Uterus (tissue), 2 donors: ENCODE measurements at regions not wholly inside any gene's neighbourhood (a gene's known extent, or its start where the extent isn't known, plus 50 kb on each side); places are given as distances from the start of the nearest gene placed in this dataset.

Experiments used
- POLR2A ChIP-seq, 2 donors: fragments of 450-650 bp; IDR thresholded peaks; one replicate each; pipeline ENCODE4 v1.6.1; 2016; ENCODE audit warnings: antibody characterized with exemption in 2 of 2, mild to moderate bottlenecking in 1 of 2, moderate library complexity in 1 of 2
- TF ChIP-seq, protein P1 (sequence below), 4 experiments: fragments of 200-600 bp in 2 of 4; fragments of 450-650 bp in 2 of 4; sonication (generic) in 2 of 4; IDR thresholded peaks; one replicate each; pipeline ENCODE4 v1.5.1; 2016 to 2019; ENCODE audit warnings: antibody characterized with exemption in 4 of 4, mild to moderate bottlenecking in 2 of 4, moderate library complexity in 1 of 4

DNA sequence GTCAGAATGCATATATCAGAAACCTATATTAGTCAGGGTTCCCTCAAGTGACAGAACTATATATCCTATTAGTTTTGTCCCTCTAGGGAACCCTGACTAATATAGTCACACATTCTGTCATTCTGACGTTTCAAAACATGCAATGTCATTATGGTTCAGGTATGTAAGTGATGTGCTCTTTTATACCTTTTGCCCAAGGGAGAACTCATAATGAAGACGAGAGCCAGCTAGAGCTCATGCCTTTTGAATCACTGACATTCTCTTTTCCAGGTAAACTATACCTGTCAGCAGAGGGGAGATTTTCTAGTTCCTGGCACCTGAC, 576.7 kb downstream of the LRRC70 start:
- TF ChIP-seq, protein P1, sequence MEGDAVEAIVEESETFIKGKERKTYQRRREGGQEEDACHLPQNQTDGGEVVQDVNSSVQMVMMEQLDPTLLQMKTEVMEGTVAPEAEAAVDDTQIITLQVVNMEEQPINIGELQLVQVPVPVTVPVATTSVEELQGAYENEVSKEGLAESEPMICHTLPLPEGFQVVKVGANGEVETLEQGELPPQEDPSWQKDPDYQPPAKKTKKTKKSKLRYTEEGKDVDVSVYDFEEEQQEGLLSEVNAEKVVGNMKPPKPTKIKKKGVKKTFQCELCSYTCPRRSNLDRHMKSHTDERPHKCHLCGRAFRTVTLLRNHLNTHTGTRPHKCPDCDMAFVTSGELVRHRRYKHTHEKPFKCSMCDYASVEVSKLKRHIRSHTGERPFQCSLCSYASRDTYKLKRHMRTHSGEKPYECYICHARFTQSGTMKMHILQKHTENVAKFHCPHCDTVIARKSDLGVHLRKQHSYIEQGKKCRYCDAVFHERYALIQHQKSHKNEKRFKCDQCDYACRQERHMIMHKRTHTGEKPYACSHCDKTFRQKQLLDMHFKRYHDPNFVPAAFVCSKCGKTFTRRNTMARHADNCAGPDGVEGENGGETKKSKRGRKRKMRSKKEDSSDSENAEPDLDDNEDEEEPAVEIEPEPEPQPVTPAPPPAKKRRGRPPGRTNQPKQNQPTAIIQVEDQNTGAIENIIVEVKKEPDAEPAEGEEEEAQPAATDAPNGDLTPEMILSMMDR (IDR thresholded peaks at IDR 0.05), result no peak
- TF ChIP-seq POLR2A (IDR thresholded peaks at IDR 0.05), result no peak
